Naive thymus-derived CD4-positive, alpha-beta T cell (primary cell): ENCODE measurements at regions not wholly inside any gene's neighbourhood (a gene's known extent, or its start where the extent isn't known, plus 50 kb on each side); places are given as distances from the start of the nearest gene placed in this dataset.

Experiments
- ATAC-seq: fragments of 150-1000 bp; cut with Tn5 transposase; 2 replicates; pipeline ENCODE4 v1.10.0; 2021; ENCODE audit warnings: mild to moderate bottlenecking, moderate library complexity
- CTCF ChIA-PET: fragments of 350-600 bp; sonication (Branson Sonifier 250); formaldehyde crosslinking; loops from one replicate; lab custom pipeline; 2021; ENCODE audit warnings: antibody characterized with exemption; lab: Charles Lee
- POLR2A ChIA-PET: fragments of 350-600 bp; sonication (Branson Sonifier 250); formaldehyde crosslinking; loops from one replicate; lab custom pipeline; 2021; ENCODE audit warnings: antibody characterized with exemption, inconsistent platforms; lab: Charles Lee
- DNase-seq, 9 donors: peaks; one replicate each; pipeline versions ENCODE4 v3.0.0 to v3.0.0-alpha.2; 2020 to 2022; ENCODE audit warnings: mixed read lengths in 1 of 9
- H3K27ac ChIP-seq: one replicate; pipeline ENCODE4 v1.7.0; 2013; ENCODE audit warnings: mild to moderate bottlenecking, low read depth, low read length, moderate library complexity
- H3K27me3 ChIP-seq, 2 donors: one replicate each; pipeline ENCODE4 v1.7.0; 2013; ENCODE audit warnings: low read length in 2 of 2, mild to moderate bottlenecking in 2 of 2, moderate library complexity in 2 of 2; ENCODE audit not compliant: control insufficient read depth in 2 of 2, insufficient read depth in 2 of 2
- H3K36me3 ChIP-seq, 3 experiments: 1 replicate in 2 of 3; 2 replicates in 1 of 3; pipeline ENCODE4 v1.7.0; 2013; ENCODE audit warnings: low read length in 3 of 3, mild to moderate bottlenecking in 3 of 3, moderate library complexity in 1 of 3; ENCODE audit not compliant: insufficient read depth in 3 of 3, control insufficient read depth in 2 of 3
- H3K4me1 ChIP-seq, 2 donors: one replicate each; pipeline ENCODE4 v1.7.0; 2013; ENCODE audit warnings: low read length in 2 of 2, mild to moderate bottlenecking in 2 of 2, moderate library complexity in 1 of 2; ENCODE audit not compliant: control insufficient read depth in 2 of 2, insufficient read depth in 2 of 2
- H3K4me3 ChIP-seq: 2 replicates; pipeline ENCODE4 v1.7.0; 2013; ENCODE audit warnings: mild to moderate bottlenecking, low read length
- H3K9me3 ChIP-seq, 3 experiments: 1 replicate in 2 of 3; 2 replicates in 1 of 3; pipeline ENCODE4 v1.7.0; 2013; ENCODE audit warnings: low read length in 3 of 3; ENCODE audit not compliant: control insufficient read depth in 2 of 3
- H3K27ac Mint-ChIP-seq, 9 donors: one replicate each; pipeline ENCODE4 v1.8.0; 2020 to 2022; ENCODE audit warnings: mixed read lengths in 9 of 9, mild to moderate bottlenecking in 8 of 9, moderate library complexity in 5 of 9, inconsistent platforms in 2 of 9
- H3K27me3 Mint-ChIP-seq, 5 donors: one replicate each; pipeline ENCODE4 v1.8.0; 2021 to 2022; ENCODE audit warnings: mixed read lengths in 5 of 5, mild to moderate bottlenecking in 1 of 5
- H3K36me3 Mint-ChIP-seq, 5 donors: one replicate each; pipeline ENCODE4 v1.8.0; 2020 to 2022; ENCODE audit warnings: mixed read lengths in 5 of 5, mild to moderate bottlenecking in 3 of 5, inconsistent platforms in 1 of 5
- H3K4me1 Mint-ChIP-seq, 7 donors: one replicate each; pipeline ENCODE4 v1.8.0; 2020 to 2022; ENCODE audit warnings: mixed read lengths in 7 of 7, mild to moderate bottlenecking in 3 of 7, inconsistent platforms in 1 of 7
- H3K4me3 Mint-ChIP-seq, 10 donors: one replicate each; pipeline ENCODE4 v1.8.0; 2020 to 2022; ENCODE audit warnings: mild to moderate bottlenecking in 10 of 10, mixed read lengths in 10 of 10, moderate library complexity in 6 of 10, inconsistent platforms in 2 of 10
- H3K9me3 Mint-ChIP-seq, 11 donors: one replicate each; pipeline ENCODE4 v1.8.0; 2020 to 2022; ENCODE audit warnings: mixed read lengths in 11 of 11, mild to moderate bottlenecking in 4 of 11, inconsistent platforms in 1 of 11, moderate library complexity in 1 of 11
- intact Hi-C, 2 donors: fragments of 100-400 bp; cut with micrococcal nuclease; formaldehyde crosslinking; loops; one replicate each; pipeline ENCODE4 v1.15.1; 2023

GRCh38 chr6:169165561-169166300 is 87.9 kb downstream of the THBS2 start:
- Histone ChIP-seq H3K4me3 (no peak overlapping the region), H3K27ac (no peak overlapping the region), H3K27me3 (no peaks in the 10 kb centered on the region), H3K4me1 (no peaks in the 10 kb centered on the region), H3K36me3 (no peaks in the 10 kb centered on the region), H3K9me3 (no peaks in the 10 kb centered on the region)
- POLR2A ChIA-PET, result no interaction called here
- CTCF ChIA-PET, result no interaction called here
- no peaks in the 10 kb centered on the region for H3K4me1 Mint-ChIP-seq
- ATAC-seq (no peak), DNase-seq (no peak)
- H3K27me3 Mint-ChIP-seq, result peaks cover 0 to 11% (median 0%) of the 10 kb centered on the region in 5 donors
- H3K27ac Mint-ChIP-seq, result no peak overlapping the region
- no peak overlapping the region for H3K4me3 Mint-ChIP-seq
- intact Hi-C loops, result no loop called here
- no peaks in the 10 kb centered on the region for H3K36me3 Mint-ChIP-seq
- no peaks in the 10 kb centered on the region for H3K9me3 Mint-ChIP-seq

- Histone ChIP-seq H3K27ac (no peak overlapping the region), H3K9me3 (no peaks in the 10 kb centered on the region), H3K4me1 (no peaks in the 10 kb centered on the region), H3K36me3 (no peaks in the 10 kb centered on the region), H3K4me3 (no peak overlapping the region), H3K27me3 (no peaks in the 10 kb centered on the region)
- no peak overlapping the region for H3K4me3 Mint-ChIP-seq
- no peak for ATAC-seq
- no peaks in the 10 kb centered on the region for H3K9me3 Mint-ChIP-seq
- DNase-seq, result no peak
- H3K27ac Mint-ChIP-seq, result no peak overlapping the region
- H3K36me3 Mint-ChIP-seq, result no peaks in the 10 kb centered on the region
- intact Hi-C loops, result no loop called here
- POLR2A ChIA-PET, result no interaction called here
- CTCF ChIA-PET, result no interaction called here
- peaks cover 0 to 11% (median 0%) of the 10 kb centered on the region in 5 donors for H3K27me3 Mint-ChIP-seq
- H3K4me1 Mint-ChIP-seq, result no peaks in the 10 kb centered on the region
Observed at GRCh38 chr6:169164986-169165385, 88.7 kb downstream of the THBS2 start.

DNA sequence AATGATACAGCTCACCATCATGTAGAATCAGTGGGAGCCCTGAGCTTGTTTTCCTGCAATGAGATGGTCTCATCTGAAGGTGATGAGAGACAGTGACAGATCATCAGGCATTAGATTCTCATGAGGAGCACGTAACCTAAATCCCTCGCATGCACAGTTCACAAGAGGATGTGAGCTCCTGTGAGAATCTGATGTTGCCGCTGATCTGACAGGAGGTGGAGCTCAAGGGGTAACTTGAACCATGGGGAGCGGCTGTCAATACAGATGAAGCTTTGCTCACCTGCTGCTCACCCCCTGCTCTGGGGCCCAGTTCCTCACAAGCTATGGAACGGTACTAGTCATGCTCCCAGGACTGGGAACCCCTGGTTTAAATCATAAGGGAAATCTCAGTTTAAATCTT is 89.2 kb downstream of the THBS2 start:
- intact Hi-C loops, result no loop called here
- H3K27ac Mint-ChIP-seq, result no peak overlapping the region
- DNase-seq (no peak), ATAC-seq (no peak)
- H3K36me3 Mint-ChIP-seq, result no peaks in the 10 kb centered on the region
- H3K36me3 ChIP-seq, result no peaks in the 10 kb centered on the region
- no peaks in the 10 kb centered on the region for H3K27me3 ChIP-seq
- CTCF ChIA-PET, result interaction anchor here (0.6 kb wide), 1 partner anchor 432 kb away, joined by 3 read pairs; no protein-coding TSS in a partner anchor
- H3K9me3 Mint-ChIP-seq, result no peaks in the 10 kb centered on the region
- H3K9me3 ChIP-seq, result no peaks in the 10 kb centered on the region
- H3K27ac ChIP-seq, result no peak overlapping the region
- H3K4me1 Mint-ChIP-seq, result no peaks in the 10 kb centered on the region
- POLR2A ChIA-PET, result no interaction called here
- no peak overlapping the region for H3K4me3 Mint-ChIP-seq
- no peaks in the 10 kb centered on the region for H3K4me1 ChIP-seq
- H3K27me3 Mint-ChIP-seq, result peaks cover 0 to 11% (median 0%) of the 10 kb centered on the region in 5 donors
- H3K4me3 ChIP-seq, result no peak overlapping the region

DNA sequence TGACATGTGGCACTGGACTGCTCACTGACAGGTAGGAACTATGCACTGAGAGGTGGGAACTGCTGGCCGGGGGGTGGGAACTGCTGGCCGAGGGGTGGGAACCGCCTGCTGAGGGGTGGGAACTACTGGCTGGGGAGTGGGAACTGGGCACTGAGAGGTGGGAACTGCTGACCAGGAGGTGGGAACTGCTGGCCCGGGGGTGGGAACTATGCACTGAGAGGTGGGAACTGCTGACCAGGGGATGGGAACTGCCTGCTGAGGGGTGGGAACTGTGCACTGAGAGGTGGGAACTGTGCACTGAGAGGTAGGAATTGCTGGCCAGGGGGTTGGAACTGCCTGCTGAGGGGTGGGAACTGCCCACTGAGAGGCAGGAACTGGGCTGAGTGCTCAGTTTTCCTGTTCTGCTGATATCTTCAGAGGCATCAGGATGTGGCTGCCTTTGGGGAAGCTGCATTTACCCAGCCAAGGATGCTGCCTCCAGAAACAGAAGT is 90.2 kb downstream of the THBS2 start:
- peak overlapping the region in 1 of 9 donors; percentile 17 for H3K27ac Mint-ChIP-seq
- DNase-seq, result no peak

DNA sequence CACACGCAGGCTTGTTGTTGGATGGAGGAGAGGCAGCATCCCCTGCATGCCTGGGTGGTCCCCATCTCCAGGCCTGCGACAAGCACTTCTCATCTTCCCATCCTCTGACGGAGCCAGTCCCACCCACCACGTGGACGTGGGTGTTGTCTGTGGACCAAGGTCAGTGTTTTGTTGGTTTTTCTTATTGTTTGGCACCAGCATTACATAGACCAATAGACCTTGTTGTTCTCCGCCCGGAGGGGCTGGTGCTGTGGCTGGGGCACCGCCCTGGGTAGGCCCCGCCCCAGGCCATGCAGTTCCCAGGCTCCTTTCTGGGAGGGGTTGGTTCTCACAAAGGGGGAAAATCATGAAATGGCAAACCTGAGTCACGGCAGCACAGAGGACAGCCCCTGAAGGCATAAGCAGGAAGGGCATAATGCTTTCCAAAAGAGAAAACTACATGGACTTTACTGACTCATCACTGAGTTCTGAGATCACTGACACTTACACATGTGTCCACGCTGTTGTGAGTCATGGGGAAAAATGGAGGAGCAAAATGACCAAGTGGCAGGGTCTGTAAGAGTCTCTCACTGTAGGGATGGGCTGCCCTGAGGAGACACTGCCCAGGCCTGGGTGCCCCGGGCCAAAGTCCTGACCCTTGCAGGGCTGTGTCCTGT is 90.8 kb downstream of the THBS2 start:
- no peaks in the 10 kb centered on the region for H3K4me1 ChIP-seq
- H3K9me3 Mint-ChIP-seq, result no peaks in the 10 kb centered on the region
- H3K4me3 ChIP-seq, result no peak overlapping the region
- H3K4me3 Mint-ChIP-seq, result no peak overlapping the region
- H3K27me3 Mint-ChIP-seq, result peaks cover 0 to 13% (median 0%) of the 10 kb centered on the region in 5 donors
- POLR2A ChIA-PET, result no interaction called here
- no peaks in the 10 kb centered on the region for H3K36me3 Mint-ChIP-seq
- no peaks in the 10 kb centered on the region for H3K36me3 ChIP-seq
- CTCF ChIA-PET, result no interaction called here
- H3K27me3 ChIP-seq, result no peaks in the 10 kb centered on the region
- ATAC-seq (peak; percentile 26), DNase-seq (no peak)
- H3K4me1 Mint-ChIP-seq, result no peaks in the 10 kb centered on the region
- H3K27ac Mint-ChIP-seq, result no peak overlapping the region
- no peak overlapping the region for H3K27ac ChIP-seq
- intact Hi-C loops, result no loop called here
- H3K9me3 ChIP-seq, result no peaks in the 10 kb centered on the region

More for the DNA sequence above, 90.2 kb downstream of the THBS2 start:
- no peaks in the 10 kb centered on the region for H3K9me3 Mint-ChIP-seq
- Histone ChIP-seq H3K4me1 (no peaks in the 10 kb centered on the region), H3K9me3 (no peaks in the 10 kb centered on the region), H3K4me3 (no peak overlapping the region), H3K27me3 (no peaks in the 10 kb centered on the region), H3K27ac (no peak overlapping the region), H3K36me3 (no peaks in the 10 kb centered on the region)
- ATAC-seq, result no peak
- H3K4me3 Mint-ChIP-seq, result no peak overlapping the region
- intact Hi-C loops, result no loop called here
- ChIA-PET POLR2A (no interaction called here), CTCF (no interaction called here)
- no peaks in the 10 kb centered on the region for H3K4me1 Mint-ChIP-seq
- H3K36me3 Mint-ChIP-seq, result no peaks in the 10 kb centered on the region
- peaks cover 0 to 13% (median 0%) of the 10 kb centered on the region in 5 donors for H3K27me3 Mint-ChIP-seq

DNA sequence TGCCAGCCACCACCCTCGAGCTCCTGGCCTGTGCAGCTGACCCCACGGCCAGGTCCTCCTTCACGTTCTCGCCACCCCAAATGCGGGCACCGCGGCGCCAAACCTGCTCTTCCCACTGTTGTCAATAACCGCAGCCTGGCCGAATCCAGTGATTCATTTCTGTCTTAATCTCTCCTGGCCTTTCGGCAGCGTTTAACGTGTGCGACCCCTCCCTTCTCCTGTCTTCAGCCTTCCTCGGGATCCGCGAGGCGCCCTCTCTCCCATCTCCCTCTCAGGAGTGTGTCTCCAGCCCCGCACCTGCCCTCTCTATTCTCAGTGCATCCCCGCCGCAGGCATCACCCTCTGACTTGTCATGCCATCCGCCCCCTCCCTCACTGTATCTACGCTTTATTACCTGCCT is 91.4 kb downstream of the THBS2 start:
- CTCF ChIA-PET, result no interaction called here
- Mint-ChIP-seq H3K27me3 (peaks cover 0 to 16% (median 0%) of the 10 kb centered on the region in 5 donors), H3K9me3 (no peaks in the 10 kb centered on the region), H3K4me3 (no peak overlapping the region), H3K36me3 (no peaks in the 10 kb centered on the region), H3K4me1 (no peaks in the 10 kb centered on the region), H3K27ac (no peak overlapping the region)
- ATAC-seq (no peak), DNase-seq (no peak)
- POLR2A ChIA-PET, result no interaction called here
- intact Hi-C loops, result no loop called here
- Histone ChIP-seq H3K9me3 (no peaks in the 10 kb centered on the region), H3K4me3 (no peak overlapping the region), H3K27me3 (no peaks in the 10 kb centered on the region), H3K36me3 (no peaks in the 10 kb centered on the region), H3K27ac (no peak overlapping the region), H3K4me1 (no peaks in the 10 kb centered on the region)
